HG03097 (cell line): ENCODE measurements at regions not wholly inside any gene's neighbourhood (a gene's known extent, or its start where the extent isn't known, plus 50 kb on each side); places are given as distances from the start of the nearest gene placed in this dataset.

ENCODE experiments used
- ATAC-seq: cut with Tn5 transposase; IDR thresholded peaks from one replicate; pipeline ENCODE4 v1.9.1; 2021; ENCODE audit not compliant: unreplicated experiment, low FRiP score

GRCh38 chr13:59452189-59452890 is 711.4 kb downstream of the DIAPH3 start:
- ATAC-seq: no peak

- ATAC-seq: no peak
These were observed 704.7 kb downstream of the DIAPH3 start for GRCh38 chr13:59458908-59459579.

GRCh38 chr13:59459972-59460371 is 703.8 kb downstream of the DIAPH3 start:
- ATAC-seq: no peak

- ATAC-seq: no peak
These were observed 702.3 kb downstream of the DIAPH3 start for GRCh38 chr13:59461411-59461810.

- ATAC-seq: no peak
These were observed 700.7 kb downstream of the DIAPH3 start for GRCh38 chr13:59463023-59463422.

- no peak for ATAC-seq
These were observed 698.8 kb downstream of the DIAPH3 start for GRCh38 chr13:59464926-59465325.

- no peak for ATAC-seq
These were observed 695.3 kb downstream of the DIAPH3 start for GRCh38 chr13:59468396-59468795.

- ATAC-seq: no peak
These were observed 692.6 kb downstream of the DIAPH3 start for GRCh38 chr13:59471106-59471505.

GRCh38 chr13:59472134-59472533 is 691.6 kb downstream of the DIAPH3 start:
- no peak for ATAC-seq

- ATAC-seq: no peak
These were observed 689.0 kb downstream of the DIAPH3 start for GRCh38 chr13:59474696-59475095.

GRCh38 chr13:59475911-59476310 is 687.8 kb downstream of the DIAPH3 start:
- no peak for ATAC-seq

- ATAC-seq: no peak
These were observed 687.4 kb downstream of the DIAPH3 start for GRCh38 chr13:59476366-59476765.

- ATAC-seq: no peak
These were observed 686.7 kb downstream of the DIAPH3 start for GRCh38 chr13:59477011-59477410.

- no peak for ATAC-seq
These were observed 684.8 kb downstream of the DIAPH3 start for GRCh38 chr13:59478908-59479307.

GRCh38 chr13:59479629-59480028 is 684.1 kb downstream of the DIAPH3 start:
- ATAC-seq: no peak

GRCh38 chr13:59480396-59481259 is 683.1 kb downstream of the DIAPH3 start:
- no peak for ATAC-seq

- ATAC-seq: no peak
These were observed 680.1 kb downstream of the DIAPH3 start for GRCh38 chr13:59483501-59484145.

- no peak for ATAC-seq
These were observed 675.8 kb downstream of the DIAPH3 start for GRCh38 chr13:59487883-59488282.

GRCh38 chr13:59488436-59488835 is 675.3 kb downstream of the DIAPH3 start:
- no peak for ATAC-seq

GRCh38 chr13:59490651-59491050 is 673.1 kb downstream of the DIAPH3 start:
- no peak for ATAC-seq
